Activated T-cell treated with anti-CD3 and anti-CD28 coated beads, Interleukin-2, amount 50 U/mL, for 4 hours (primary cell): ENCODE measurements at regions not wholly inside any gene's neighbourhood (a gene's known extent, or its start where the extent isn't known, plus 50 kb on each side); places are given as distances from the start of the nearest gene placed in this dataset.

Experiments used
- ATAC-seq, 2 donors: fragments of 200-7000 bp; cut with Tn5 transposase; one replicate each; pipeline ENCODE4 v1.10.0; 2021
- DNase-seq: peaks from one replicate; pipeline ENCODE4 v3.0.0-alpha.2; 2020
- H3K27me3 Mint-ChIP-seq: one replicate; pipeline ENCODE4 v1.8.0; 2021; ENCODE audit warnings: low read depth, mixed read lengths
- H3K36me3 Mint-ChIP-seq: one replicate; pipeline ENCODE4 v1.8.0; 2022; ENCODE audit warnings: mixed read lengths; ENCODE audit not compliant: insufficient read depth
- H3K4me1 Mint-ChIP-seq: one replicate; pipeline ENCODE4 v1.8.0; 2021; ENCODE audit warnings: low read depth, mixed read lengths
- H3K4me3 Mint-ChIP-seq: one replicate; pipeline ENCODE4 v1.8.0; 2021; ENCODE audit warnings: mild to moderate bottlenecking, moderate library complexity, mixed read lengths
- H3K9me3 Mint-ChIP-seq: one replicate; pipeline ENCODE4 v1.8.0; 2021; ENCODE audit warnings: mixed read lengths

- no peaks in the 10 kb centered on the region for H3K36me3 Mint-ChIP-seq
- peaks cover 3% of the 10 kb centered on the region for H3K27me3 Mint-ChIP-seq
- no peak overlapping the region for H3K4me3 Mint-ChIP-seq
- H3K9me3 Mint-ChIP-seq, result no peaks in the 10 kb centered on the region
- ATAC-seq (no peak), DNase-seq (no peak)
- no peaks in the 10 kb centered on the region for H3K4me1 Mint-ChIP-seq
Measured at GRCh38 chr1:201666102-201666501, 127.2 kb downstream of the NAV1 start.

GRCh38 chr1:201666645-201667044 is 127.7 kb downstream of the NAV1 start:
- H3K9me3 Mint-ChIP-seq, result no peaks in the 10 kb centered on the region
- no peak for ATAC-seq
- no peak overlapping the region for H3K4me3 Mint-ChIP-seq
- no peaks in the 10 kb centered on the region for H3K4me1 Mint-ChIP-seq
- H3K36me3 Mint-ChIP-seq, result no peaks in the 10 kb centered on the region
- peaks cover 3% of the 10 kb centered on the region for H3K27me3 Mint-ChIP-seq
- DNase-seq, result no peak

GRCh38 chr1:201667479-201667878 is 128.6 kb downstream of the NAV1 start:
- Mint-ChIP-seq H3K27me3 (peaks cover 3% of the 10 kb centered on the region), H3K4me3 (no peak overlapping the region)
- no peak for ATAC-seq

GRCh38 chr1:201670517-201670916 is 131.6 kb downstream of the NAV1 start:
- ATAC-seq, result no peak
- H3K4me1 Mint-ChIP-seq, result no peaks in the 10 kb centered on the region
- no peak overlapping the region for H3K4me3 Mint-ChIP-seq
- H3K36me3 Mint-ChIP-seq, result no peaks in the 10 kb centered on the region
- no peaks in the 10 kb centered on the region for H3K9me3 Mint-ChIP-seq
- no peak for DNase-seq
- peaks cover 5% of the 10 kb centered on the region for H3K27me3 Mint-ChIP-seq

More at GRCh38 chr1:201667479-201667878, 128.6 kb downstream of the NAV1 start:
- Mint-ChIP-seq H3K9me3 (no peaks in the 10 kb centered on the region), H3K4me1 (no peaks in the 10 kb centered on the region), H3K36me3 (no peaks in the 10 kb centered on the region)
- no peak for DNase-seq

GRCh38 chr1:201672685-201673084 is 133.8 kb downstream of the NAV1 start:
- Mint-ChIP-seq H3K4me1 (no peaks in the 10 kb centered on the region), H3K4me3 (no peak overlapping the region), H3K9me3 (no peaks in the 10 kb centered on the region), H3K36me3 (no peaks in the 10 kb centered on the region), H3K27me3 (peaks cover 6% of the 10 kb centered on the region)
- no peak for DNase-seq
- no peak for ATAC-seq

GRCh38 chr1:201673093-201673492 is 134.2 kb downstream of the NAV1 start:
- no peaks in the 10 kb centered on the region for H3K9me3 Mint-ChIP-seq
- H3K27me3 Mint-ChIP-seq, result peaks cover 8% of the 10 kb centered on the region
- DNase-seq (no peak), ATAC-seq (no peak)
- no peaks in the 10 kb centered on the region for H3K4me1 Mint-ChIP-seq
- no peak overlapping the region for H3K4me3 Mint-ChIP-seq
- no peaks in the 10 kb centered on the region for H3K36me3 Mint-ChIP-seq

GRCh38 chr1:201673915-201674314 is 135.0 kb downstream of the NAV1 start:
- DNase-seq (no peak), ATAC-seq (no peak)
- no peaks in the 10 kb centered on the region for H3K9me3 Mint-ChIP-seq
- H3K27me3 Mint-ChIP-seq, result peaks cover 8% of the 10 kb centered on the region
- no peak overlapping the region for H3K4me3 Mint-ChIP-seq
- no peaks in the 10 kb centered on the region for H3K36me3 Mint-ChIP-seq
- H3K4me1 Mint-ChIP-seq, result no peaks in the 10 kb centered on the region

GRCh38 chr1:201675143-201675542 is 136.2 kb downstream of the NAV1 start:
- H3K4me1 Mint-ChIP-seq, result no peaks in the 10 kb centered on the region
- DNase-seq (no peak), ATAC-seq (no peak)
- no peaks in the 10 kb centered on the region for H3K9me3 Mint-ChIP-seq
- peaks cover 10% of the 10 kb centered on the region for H3K27me3 Mint-ChIP-seq
- no peak overlapping the region for H3K4me3 Mint-ChIP-seq
- H3K36me3 Mint-ChIP-seq, result peaks cover 2% of the 10 kb centered on the region

GRCh38 chr1:201676197-201676596 is 137.3 kb downstream of the NAV1 start:
- peaks cover 13% of the 10 kb centered on the region for H3K27me3 Mint-ChIP-seq
- peak in 1 of 2 donors; percentile 30 for ATAC-seq
- DNase-seq, result no peak

GRCh38 chr1:201676641-201677040 is 137.7 kb downstream of the NAV1 start:
- Mint-ChIP-seq H3K27me3 (peaks cover 13% of the 10 kb centered on the region), H3K36me3 (peaks cover 2% of the 10 kb centered on the region), H3K4me1 (no peaks in the 10 kb centered on the region), H3K4me3 (no peak overlapping the region), H3K9me3 (no peaks in the 10 kb centered on the region)
- DNase-seq, result no peak
- no peak for ATAC-seq

More at GRCh38 chr1:201676197-201676596, 137.3 kb downstream of the NAV1 start:
- Mint-ChIP-seq H3K9me3 (no peaks in the 10 kb centered on the region), H3K4me1 (no peaks in the 10 kb centered on the region), H3K4me3 (no peak overlapping the region), H3K36me3 (peaks cover 2% of the 10 kb centered on the region)

- Mint-ChIP-seq H3K27me3 (peaks cover 13% of the 10 kb centered on the region), H3K9me3 (no peaks in the 10 kb centered on the region), H3K36me3 (peaks cover 2% of the 10 kb centered on the region), H3K4me3 (no peak overlapping the region), H3K4me1 (no peaks in the 10 kb centered on the region)
- no peak for DNase-seq
- no peak for ATAC-seq
Measured at GRCh38 chr1:201678264-201679101, 139.6 kb downstream of the NAV1 start.

GRCh38 chr1:201681375-201681774 is 142.4 kb downstream of the NAV1 start:
- Mint-ChIP-seq H3K4me1 (no peaks in the 10 kb centered on the region), H3K9me3 (no peaks in the 10 kb centered on the region), H3K27me3 (peaks cover 6% of the 10 kb centered on the region), H3K4me3 (no peak overlapping the region), H3K36me3 (peaks cover 2% of the 10 kb centered on the region)
- ATAC-seq, result no peak
- DNase-seq, result no peak

- H3K9me3 Mint-ChIP-seq, result no peaks in the 10 kb centered on the region
- DNase-seq (no peak), ATAC-seq (no peak)
- peaks cover 2% of the 10 kb centered on the region for H3K36me3 Mint-ChIP-seq
- no peak overlapping the region for H3K4me3 Mint-ChIP-seq
- no peaks in the 10 kb centered on the region for H3K4me1 Mint-ChIP-seq
- H3K27me3 Mint-ChIP-seq, result peaks cover 5% of the 10 kb centered on the region
Measured at GRCh38 chr1:201682964-201683363, 144.0 kb downstream of the NAV1 start.

- ATAC-seq, result no peak
- no peak overlapping the region for H3K4me3 Mint-ChIP-seq
- no peaks in the 10 kb centered on the region for H3K4me1 Mint-ChIP-seq
- H3K27me3 Mint-ChIP-seq, result peaks cover 5% of the 10 kb centered on the region
- peaks cover 2% of the 10 kb centered on the region for H3K36me3 Mint-ChIP-seq
- no peak for DNase-seq
- no peaks in the 10 kb centered on the region for H3K9me3 Mint-ChIP-seq
Measured at GRCh38 chr1:201683397-201683796, 144.5 kb downstream of the NAV1 start.

- DNase-seq (no peak), ATAC-seq (no peak)
- peaks cover 2% of the 10 kb centered on the region for H3K27me3 Mint-ChIP-seq
- no peaks in the 10 kb centered on the region for H3K36me3 Mint-ChIP-seq
- no peaks in the 10 kb centered on the region for H3K4me1 Mint-ChIP-seq
- H3K9me3 Mint-ChIP-seq, result no peaks in the 10 kb centered on the region
- no peak overlapping the region for H3K4me3 Mint-ChIP-seq
Measured at GRCh38 chr1:201685485-201685884, 143.5 kb upstream of the IPO9 start.
